K562 (cell line): ENCODE measurements at regions not wholly inside any gene's neighbourhood (a gene's known extent, or its start where the extent isn't known, plus 50 kb on each side); places are given as distances from the start of the nearest gene placed in this dataset.

Experiments used
- ATAC-seq: fragments of 200-7000 bp; cut with Tn5 transposase; 3 replicates; pipeline ENCODE4 v1.9.1; 2020; ENCODE audit warnings: moderate library complexity
- BruUV-seq: library from RNA; stranded (reverse); fragments of 400-500 nt; replicated peaks from 2 replicates; lab custom pipeline; 2021; lab: Mats Ljungman, UMichigan
- CTCF ChIA-PET: fragments of 300-600 bp; formaldehyde crosslinking; extraction: SDS; loops from one replicate; lab custom pipeline; 2021; ENCODE audit warnings: low intra/inter-chr PET ratio; lab: Yijun Ruan, JAX
- POLR2A ChIA-PET: fragments of 300-600, 350-650 bp; sonication (Branson Sonifier 250); formaldehyde crosslinking; extraction: SDS; loops from one replicate; lab custom pipeline; 2021; ENCODE audit warnings: antibody characterized with exemption, inconsistent platforms; lab: Yijun Ruan, JAX
- DNase-seq, 4 experiments: peaks; one replicate each; pipeline versions ENCODE4 v3.0.0 to v3.0.0-alpha.2; 2011 to 2018; ENCODE audit warnings: low spot score in 3 of 4, mixed read lengths in 3 of 4; ENCODE audit errors: extremely low read depth in 1 of 4
- FAIRE-seq: peaks from 2 replicates; lab custom pipeline; 2011; peaks lifted over from hg19 to GRCh38; lab: Jason Lieb, UNC
- H2AFZ ChIP-seq: 2 replicates; pipeline ENCODE4 v1.6.0; 2011; ENCODE audit warnings: low read depth, low read length, control low read depth, inconsistent platforms
- H3K27ac ChIP-seq: fragments of 200-600 bp; 3 replicates; pipeline ENCODE4 v1.8.0; 2011; ENCODE audit warnings: low read depth, mild to moderate bottlenecking, control low read depth, inconsistent platforms, low read length, moderate library complexity, mixed read lengths; ENCODE audit errors: extremely low read depth
- H3K27me3 ChIP-seq, 2 experiments: fragments of 300-600 bp in 1 of 2; 2 replicates in 1 of 2; 3 replicates in 1 of 2; pipeline versions ENCODE4 v1.6.0 to v1.8.0; 2011; ENCODE audit warnings: inconsistent platforms in 2 of 2, low read length in 2 of 2, mild to moderate bottlenecking in 1 of 2, mixed read lengths in 1 of 2, moderate library complexity in 1 of 2; ENCODE audit not compliant: control insufficient read depth in 2 of 2, insufficient read depth in 2 of 2
- H3K36me3 ChIP-seq: fragments of 300-600 bp; 3 replicates; pipeline ENCODE4 v1.8.0; 2011; ENCODE audit warnings: mild to moderate bottlenecking, low read length, inconsistent platforms; ENCODE audit not compliant: control insufficient read depth, insufficient read depth
- H3K4me1 ChIP-seq, 2 experiments: fragments of 200-600 bp in 1 of 2; replicated peaks in 1 of 2; 2 replicates in 1 of 2; 3 replicates in 1 of 2; pipeline versions ENCODE4 v1.5.1 to v1.8.0; 2011; ENCODE audit warnings: inconsistent platforms in 2 of 2, low read length in 2 of 2, mild to moderate bottlenecking in 1 of 2, mixed read lengths in 1 of 2, moderate library complexity in 1 of 2; ENCODE audit not compliant: control insufficient read depth in 2 of 2, insufficient read depth in 2 of 2
- H3K4me2 ChIP-seq: 2 replicates; pipeline ENCODE4 v1.6.1; 2011; ENCODE audit warnings: low read length, control low read depth, inconsistent platforms, mixed read lengths; ENCODE audit not compliant: insufficient read depth
- H3K4me3 ChIP-seq: fragments of 200-600 bp; sonication (generic), shearing (Covaris generic); 2 replicates; pipeline ENCODE4 v1.5.1; 2016; ENCODE audit warnings: control low read depth, inconsistent platforms
- H3K79me2 ChIP-seq: fragments of 200-600 bp; 3 replicates; pipeline ENCODE4 v1.8.0; 2011; ENCODE audit warnings: low read length, inconsistent platforms; ENCODE audit not compliant: control insufficient read depth, insufficient read depth
- H3K9ac ChIP-seq, 2 experiments: 2 replicates each; pipeline versions ENCODE4 v1.6.0 to v1.6.1; 2011; ENCODE audit warnings: low read depth in 2 of 2, low read length in 2 of 2, control low read depth in 1 of 2, inconsistent platforms in 1 of 2, mild to moderate bottlenecking in 1 of 2, mixed read lengths in 1 of 2; ENCODE audit not compliant: insufficient read depth in 1 of 2
- H3K9me1 ChIP-seq: one replicate; pipeline ENCODE4 v1.6.0; 2011; ENCODE audit warnings: inconsistent platforms, mild to moderate bottlenecking, low read length, moderate library complexity; ENCODE audit not compliant: control insufficient read depth, insufficient read depth
- H3K9me3 ChIP-seq: replicated peaks from 2 replicates; pipeline ENCODE4 v1.5.1; 2011; ENCODE audit warnings: low read depth, low read length, inconsistent platforms; ENCODE audit not compliant: control insufficient read depth, insufficient read depth
- H4K20me1 ChIP-seq: replicated peaks from 2 replicates; pipeline ENCODE4 v1.6.1; 2011; ENCODE audit warnings: low read length, inconsistent platforms, mixed read lengths; ENCODE audit not compliant: control insufficient read depth, insufficient read depth
- ARID1B ChIP-seq: fragments of 450-650 bp; IDR thresholded peaks from 2 replicates; pipeline ENCODE4 v1.6.1; 2016; ENCODE audit warnings: antibody characterized with exemption, mild to moderate bottlenecking, inconsistent platforms
- CHCHD3 ChIP-seq: fragments of 250-450 bp; sonication (Bioruptor Pico); IDR thresholded peaks from 2 replicates; pipeline ENCODE4 v2.1.2; 2022; ENCODE audit warnings: mild to moderate bottlenecking
- CHD2 ChIP-seq: IDR thresholded peaks from 2 replicates; pipeline ENCODE4 v1.6.1; 2011; ENCODE audit warnings: low read depth, low read length
- HDAC6 ChIP-seq: IDR thresholded peaks from 2 replicates; pipeline ENCODE4 v1.6.1; 2012; ENCODE audit warnings: low read depth, mild to moderate bottlenecking, control low read depth, inconsistent platforms, low read length, moderate library complexity
- MLX ChIP-seq, 2 experiments: fragments of 450-650 bp in 1 of 2; sonication (generic) in 1 of 2; formaldehyde crosslinking; conservative IDR thresholded peaks; 2 replicates each; pipeline versions ENCODE4 v1.4.0 to v1.8.1; 2020 to 2022; ENCODE audit warnings: mild to moderate bottlenecking in 1 of 2, missing genetic modification reagents in 1 of 2
- NFATC3 ChIP-seq: fragments of 450-650 bp; IDR thresholded peaks from 2 replicates; pipeline ENCODE4 v1.6.1; 2017; ENCODE audit warnings: mild to moderate bottlenecking
- NFIX ChIP-seq: fragments of 250-450 bp; sonication (Bioruptor Pico); IDR thresholded peaks from 2 replicates; pipeline ENCODE4 v1.4.0; 2020; ENCODE audit warnings: low read depth, mild to moderate bottlenecking, moderate library complexity
- SP1 ChIP-seq: sonication (generic); formaldehyde crosslinking; IDR thresholded peaks from 2 replicates; pipeline ENCODE4 v1.8.1; 2022; ENCODE audit warnings: mild to moderate bottlenecking, missing genetic modification reagents
- STAT5A ChIP-seq: IDR thresholded peaks from 2 replicates; pipeline ENCODE4 v1.6.1; 2012; ENCODE audit warnings: low read length, inconsistent platforms, borderline replicate concordance
- XRCC5 ChIP-seq: fragments of 200-400 bp; formaldehyde crosslinking; IDR thresholded peaks from 2 replicates; pipeline ENCODE4 v1.6.1; 2017; ENCODE audit warnings: low read depth, mild to moderate bottlenecking, low read length
- ZNF224 ChIP-seq: sonication (generic); formaldehyde crosslinking; IDR thresholded peaks from 2 replicates; pipeline ENCODE4 v1.8.0; 2022; ENCODE audit warnings: mild to moderate bottlenecking, missing genetic modification reagents
- ZNF311 ChIP-seq: fragments of 250-450 bp; sonication (Bioruptor Pico); IDR thresholded peaks from 2 replicates; pipeline ENCODE4 v1.4.0; 2020; ENCODE audit warnings: mild to moderate bottlenecking, moderate library complexity
- ZNF696 ChIP-seq: fragments of 250-450 bp; sonication (Bioruptor Pico); conservative IDR thresholded peaks from 2 replicates; pipeline ENCODE4 v1.4.0; 2020; ENCODE audit warnings: mild to moderate bottlenecking, moderate library complexity
- WGBS: fragments of 100-300 bp; shearing (Covaris generic); methylation state at CpG from one replicate; pipeline ENCODE4 v1.1.6; 2016; ENCODE audit warnings: low coverage, mixed read lengths; ENCODE audit not compliant: insufficient coverage; ENCODE audit errors: missing lambda C conversion rate; 5-methylcytosine and 5-hydroxymethylcytosine counted together
- in situ Hi-C: fragments of 300-500 bp; cut with MboI; formaldehyde crosslinking; loops from 4 replicates; pipeline ENCODE4 v1.15.0; 2018; ENCODE audit warnings: inconsistent platforms, mixed read lengths
- intact Hi-C: fragments of 100-400 bp; cut with micrococcal nuclease; formaldehyde crosslinking; loops from 2 replicates; pipeline ENCODE4 v1.14.2; 2022

GRCh38 chr6:137696765-137697164, 170.3 kb upstream of the TNFAIP3 start:
- Histone ChIP-seq H3K27ac (no peak overlapping the region), H3K79me2 (no peaks in the 10 kb centered on the region), H3K4me1 (peaks cover 0 to 3% of the 10 kb centered on the region in 2 experiments; a peak in 1 of 5 replicates), H3K36me3 (no peaks in the 10 kb centered on the region), H3K4me2 (no peak overlapping the region), H3K27me3 (peaks cover 17 to 23% of the 10 kb centered on the region in 2 experiments), H3K9ac (no peak overlapping the region), H4K20me1 (no peaks in the 10 kb centered on the region), H3K9me3 (no peaks in the 10 kb centered on the region), H2AFZ (no peak overlapping the region), H3K9me1 (no peaks in the 10 kb centered on the region), H3K4me3 (no peak overlapping the region)
- ChIA-PET POLR2A (interaction anchor here (0.8 to 1.7 kb wide), 3 partner anchors 9 to 312 kb away, joined by 3 to 7 read pairs (median 5); no protein-coding TSS in a partner anchor), CTCF (interaction anchor here (0.6 kb wide), 1 partner anchor 280 kb away, joined by 4 read pairs; no protein-coding TSS in a partner anchor)
- no peak for DNase-seq
- no peak for FAIRE-seq
- intact Hi-C loops (no loop called here), in situ Hi-C loops (no loop called here)
- 6% methylated on average over 4 of the region's 4 CpGs for WGBS
- TF ChIP-seq NFIX, result no peak
- TF ChIP-seq ZNF224 (CRISPR knock-in tag), result no peak
- no peak for TF ChIP-seq HDAC6
- no peak for TF ChIP-seq CHD2
- TF ChIP-seq SP1, result no peak
- no peak for TF ChIP-seq CHCHD3
- no peak for TF ChIP-seq ZNF311 (CRISPR knock-in tag)
- no peak for TF ChIP-seq ARID1B
- TF ChIP-seq MLX (CRISPR knock-in tag; conservative IDR thresholded peaks at IDR 0.05), result no peak
- no peak for TF ChIP-seq STAT5A
- no peak for TF ChIP-seq XRCC5
- TF ChIP-seq NFATC3, result no peak
- no peak for TF ChIP-seq ZNF696 (CRISPR knock-in tag)
- no peak for ATAC-seq
- BruUV-seq, result no TSS peak
